HG02678 (cell line): ENCODE measurements at regions not wholly inside any gene's neighbourhood (a gene's known extent, or its start where the extent isn't known, plus 50 kb on each side); places are given as distances from the start of the nearest gene placed in this dataset.

ENCODE experiments used
- ATAC-seq: cut with Tn5 transposase; IDR thresholded peaks from one replicate; pipeline ENCODE4 v1.9.1; 2021; ENCODE audit warnings: mild to moderate bottlenecking, moderate library complexity; ENCODE audit not compliant: unreplicated experiment

DNA sequence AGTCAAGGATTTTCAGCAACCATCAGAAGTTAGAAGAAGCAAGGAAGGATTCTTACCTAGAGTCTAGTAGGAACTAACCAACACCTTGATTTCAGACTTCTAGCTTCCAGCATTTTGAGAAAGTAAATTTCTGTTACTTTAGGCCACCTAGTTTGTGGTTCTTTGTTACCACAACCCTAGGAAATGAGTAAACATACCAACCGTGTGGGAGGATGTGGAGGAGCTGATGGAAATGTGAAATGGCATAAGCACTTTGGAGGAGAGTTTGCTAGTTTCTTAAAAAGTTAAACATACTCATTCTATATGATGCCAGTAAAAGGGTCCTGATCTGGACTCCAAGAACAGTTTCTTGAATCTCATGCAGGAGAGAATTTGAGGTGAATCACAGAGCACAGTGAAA lies 679.4 kb downstream of the PDHA2 start:
- ATAC-seq = no peak

DNA sequence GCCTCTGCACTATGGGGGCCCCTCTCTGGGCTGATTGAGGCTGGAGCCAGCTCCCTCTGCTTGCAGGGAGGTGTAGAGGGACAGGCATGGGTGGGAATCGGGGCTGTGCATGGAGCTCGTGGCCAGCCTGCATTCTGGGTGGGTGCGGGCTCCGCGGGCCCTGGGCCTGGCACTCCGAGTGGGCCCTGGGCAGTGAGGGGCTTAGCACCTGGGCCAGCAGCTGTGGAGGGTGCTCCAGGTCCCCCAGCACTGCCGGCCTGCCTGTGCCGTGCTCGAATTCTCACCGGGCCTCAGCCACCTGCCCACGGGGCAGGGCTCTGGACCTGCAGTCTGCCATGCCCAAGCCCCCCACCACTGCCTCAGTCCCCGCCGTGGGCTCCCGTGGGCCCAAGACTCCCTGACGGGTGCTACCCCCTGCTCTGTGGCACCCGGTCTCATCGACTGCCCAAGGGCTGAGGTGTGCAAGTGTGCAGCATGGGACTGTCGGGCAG lies 681.2 kb downstream of the PDHA2 start:
- ATAC-seq = no peak

DNA sequence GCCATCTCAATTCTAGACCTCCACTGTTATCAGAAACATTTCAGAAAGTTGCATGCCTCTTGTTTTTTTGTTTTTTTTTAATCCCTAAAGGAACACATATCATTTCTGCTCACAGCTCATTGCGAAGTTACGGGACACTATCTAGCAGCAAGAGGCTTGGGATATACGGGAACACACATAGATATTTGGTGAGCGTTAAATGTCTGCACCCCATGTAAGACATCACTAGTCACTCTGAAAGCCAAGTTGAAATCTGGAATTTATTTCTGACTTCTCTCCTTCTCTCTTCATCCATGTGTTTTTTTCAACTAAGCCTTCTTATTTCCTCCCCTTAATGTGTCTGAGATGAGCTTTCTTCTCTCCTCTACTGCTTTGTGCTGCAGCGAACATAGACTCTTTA lies 683.7 kb downstream of the PDHA2 start:
- ATAC-seq = no peak

DNA sequence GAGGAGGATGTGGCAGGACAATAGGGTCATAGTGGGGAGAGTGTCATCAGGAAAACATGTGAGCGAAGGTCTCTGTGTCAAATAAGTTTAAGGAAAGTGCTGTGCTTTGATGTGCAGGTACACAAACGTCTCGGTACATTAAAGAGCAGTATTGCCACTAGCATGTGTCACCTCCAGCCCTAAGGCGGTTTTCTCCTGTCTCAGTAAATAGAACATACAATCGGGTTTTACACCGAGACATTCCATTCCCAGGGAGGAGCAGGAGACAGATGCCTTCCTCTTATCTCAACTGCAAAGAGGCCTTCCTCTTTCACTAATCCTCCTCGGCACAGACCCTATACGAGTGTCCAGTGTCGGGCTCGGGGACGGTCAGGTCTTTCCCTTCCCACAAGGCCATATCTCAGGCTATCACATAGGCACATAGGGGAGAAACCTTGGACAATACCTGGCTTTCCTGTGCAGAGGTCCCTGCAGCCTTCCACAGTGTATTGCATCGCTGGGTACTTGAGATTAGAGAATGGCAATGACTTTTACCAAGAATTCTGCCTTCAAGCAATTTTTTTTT lies 684.5 kb downstream of the PDHA2 start:
- no peak for ATAC-seq

DNA sequence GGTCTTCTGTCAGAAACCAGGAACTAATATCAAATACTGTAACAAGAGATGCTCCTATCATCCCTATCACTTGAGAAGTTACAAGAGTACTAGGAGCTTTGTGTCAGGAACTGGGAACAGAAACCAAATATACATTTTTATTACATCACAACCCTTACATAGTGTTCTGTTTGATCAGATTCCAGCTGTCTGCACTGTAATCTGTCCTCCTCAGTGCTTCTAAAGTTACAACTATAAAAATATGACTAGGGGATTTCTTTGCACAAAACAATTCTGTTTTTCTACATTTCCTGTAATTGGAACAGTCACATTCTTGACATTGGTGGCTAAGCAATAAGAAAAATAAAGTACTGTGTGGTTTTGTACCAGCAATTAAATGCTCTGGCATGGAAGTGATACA lies 686.0 kb downstream of the PDHA2 start:
- no peak for ATAC-seq

DNA sequence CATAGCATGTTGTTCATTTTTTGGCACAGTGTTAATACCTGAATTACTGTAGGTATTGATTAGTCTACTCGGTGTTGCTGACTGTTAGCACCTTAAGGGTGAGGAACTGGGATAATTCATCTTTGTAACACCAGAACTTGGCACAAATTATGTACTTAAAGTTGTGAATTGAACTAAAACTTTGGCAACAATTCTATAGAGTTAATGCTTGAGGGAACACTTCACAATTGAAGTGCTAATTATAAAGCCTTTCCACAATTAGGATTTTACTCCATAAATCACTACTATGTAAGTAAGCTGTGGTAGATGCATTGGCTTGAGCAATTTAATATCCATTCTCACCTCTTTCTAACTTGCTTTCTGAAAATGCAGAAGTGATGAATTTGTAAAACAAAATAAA lies 686.7 kb downstream of the PDHA2 start:
- ATAC-seq = no peak

DNA sequence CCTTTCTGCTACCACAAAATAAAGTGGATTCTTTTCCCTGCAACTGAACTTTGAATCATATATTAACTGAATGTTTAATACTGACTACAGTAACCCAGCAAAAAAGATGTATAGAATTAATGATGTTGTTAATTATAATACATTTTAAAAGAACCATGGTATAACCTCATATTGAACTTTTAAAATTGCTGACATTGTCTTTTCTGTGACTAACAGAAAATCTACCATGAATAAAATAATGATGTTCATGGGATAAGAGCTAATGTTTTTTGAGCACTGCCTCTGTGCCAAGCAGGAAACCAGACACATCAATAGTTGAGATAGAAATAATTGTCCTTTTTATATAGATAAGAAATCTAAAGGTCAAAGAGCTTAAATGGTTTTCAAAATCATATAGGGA lies 691.9 kb downstream of the PDHA2 start:
- ATAC-seq = no peak

DNA sequence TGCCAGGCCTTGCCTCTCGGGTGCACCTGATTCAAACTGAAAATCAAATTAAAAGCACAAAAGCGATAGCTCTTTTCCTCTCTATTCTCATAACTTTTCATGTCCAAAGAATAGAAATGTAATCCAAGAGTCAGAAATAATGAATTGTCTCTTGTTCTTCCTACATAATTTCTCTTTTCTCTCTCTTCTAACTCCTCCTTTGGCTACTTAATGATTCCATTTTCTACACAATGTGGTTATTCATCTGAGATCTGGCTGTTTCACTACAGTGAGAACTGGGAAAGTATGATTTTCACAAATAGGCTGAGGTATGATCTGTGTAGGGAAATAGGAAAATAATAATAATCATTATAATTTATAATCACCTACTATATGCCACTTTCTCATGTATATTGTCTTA lies 703.5 kb downstream of the PDHA2 start:
- no peak for ATAC-seq

DNA sequence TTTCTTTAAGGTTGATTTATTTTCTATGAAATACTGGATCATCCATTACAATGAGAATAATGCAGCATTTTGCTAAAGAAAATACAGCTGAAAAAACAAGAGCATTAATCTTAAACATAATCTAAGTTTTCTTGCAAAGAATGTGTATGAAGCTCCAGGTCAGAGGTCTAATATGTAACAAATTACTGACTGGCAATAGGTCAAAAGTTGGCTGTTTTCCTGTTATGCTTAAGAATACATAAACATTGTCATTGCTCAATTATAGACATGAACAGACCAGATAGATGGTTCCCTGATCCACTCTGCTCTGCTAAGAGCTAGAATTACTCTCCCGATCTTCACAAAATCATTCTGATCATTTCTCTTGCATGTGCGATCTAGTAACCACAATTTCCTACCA lies 718.6 kb downstream of the PDHA2 start:
- ATAC-seq = no peak

DNA sequence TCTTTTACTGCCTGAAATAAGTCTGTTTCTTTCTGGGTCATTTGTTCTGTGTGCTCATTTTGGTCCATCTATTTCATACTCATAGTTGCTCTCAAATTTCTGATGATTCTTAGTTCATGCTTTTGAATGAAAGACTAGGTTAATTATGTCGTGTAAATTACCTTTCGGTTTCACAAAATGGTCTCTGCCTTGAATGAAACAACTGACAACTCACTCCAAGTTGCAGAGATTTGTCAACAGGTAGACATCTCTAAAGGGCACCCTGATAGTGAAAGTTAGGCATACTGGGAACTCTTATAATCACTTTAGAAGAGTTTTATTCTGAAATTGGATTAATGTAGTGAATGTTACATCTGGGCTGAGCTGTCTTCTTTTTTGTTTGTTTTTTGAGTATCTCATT lies 726.9 kb downstream of the PDHA2 start:
- ATAC-seq = no peak

DNA sequence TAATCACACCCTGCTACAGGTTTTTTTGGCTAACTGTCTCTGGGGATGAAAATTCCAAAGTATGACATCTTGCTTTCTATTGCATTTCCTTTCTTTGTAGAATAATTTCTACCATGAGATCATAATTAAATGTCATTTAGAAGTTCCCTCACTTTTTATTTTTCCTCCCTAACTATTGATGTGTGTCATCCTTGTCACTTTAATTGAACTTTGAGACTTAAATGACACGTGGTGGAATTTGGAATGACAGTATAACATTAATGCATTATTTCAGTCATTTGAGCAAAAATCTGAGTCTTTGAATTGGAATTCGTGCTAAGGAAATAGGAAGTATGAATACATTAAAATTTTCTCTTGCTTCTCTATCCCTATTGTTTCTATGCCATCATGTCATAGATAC lies 745.4 kb downstream of the PDHA2 start:
- no peak for ATAC-seq

DNA sequence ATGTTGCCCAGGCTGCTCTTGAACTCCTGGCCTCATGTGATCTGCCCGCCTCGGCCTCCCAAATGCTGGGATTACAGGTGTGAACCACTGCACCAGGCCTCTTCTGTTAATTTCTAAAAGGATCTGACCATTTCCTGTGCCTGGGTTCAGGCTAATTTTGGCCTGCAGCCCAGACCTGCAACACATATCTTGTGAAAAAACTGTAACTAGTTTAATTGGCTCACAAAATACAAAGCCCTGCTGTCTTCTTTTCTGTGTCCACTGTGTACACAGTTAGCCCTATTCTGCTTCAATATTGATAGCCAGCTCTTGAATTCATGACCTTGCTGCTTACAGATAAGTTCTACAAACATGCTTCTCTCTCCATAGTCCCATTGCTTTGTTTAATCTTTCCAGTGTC lies 753.5 kb downstream of the PDHA2 start:
- no peak for ATAC-seq

DNA sequence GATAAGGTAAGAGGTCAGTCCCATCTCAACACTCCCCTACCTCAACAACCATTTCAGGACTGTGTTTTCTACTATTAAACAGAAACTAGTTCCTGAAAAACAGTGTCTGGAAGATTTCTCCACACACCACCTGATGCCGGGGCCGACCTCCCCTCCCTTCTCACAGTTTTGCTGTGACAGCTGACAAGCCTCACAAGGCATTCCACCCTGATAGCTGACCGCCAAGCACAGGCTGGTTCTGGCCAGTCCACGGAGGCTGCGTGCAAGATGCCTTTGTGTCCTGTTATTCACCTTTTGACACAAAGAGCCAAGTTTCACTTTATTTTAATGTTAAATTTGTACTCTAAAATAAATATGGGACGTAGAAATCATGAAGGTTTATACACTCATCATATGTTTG lies 758.6 kb downstream of the PDHA2 start:
- no peak for ATAC-seq

DNA sequence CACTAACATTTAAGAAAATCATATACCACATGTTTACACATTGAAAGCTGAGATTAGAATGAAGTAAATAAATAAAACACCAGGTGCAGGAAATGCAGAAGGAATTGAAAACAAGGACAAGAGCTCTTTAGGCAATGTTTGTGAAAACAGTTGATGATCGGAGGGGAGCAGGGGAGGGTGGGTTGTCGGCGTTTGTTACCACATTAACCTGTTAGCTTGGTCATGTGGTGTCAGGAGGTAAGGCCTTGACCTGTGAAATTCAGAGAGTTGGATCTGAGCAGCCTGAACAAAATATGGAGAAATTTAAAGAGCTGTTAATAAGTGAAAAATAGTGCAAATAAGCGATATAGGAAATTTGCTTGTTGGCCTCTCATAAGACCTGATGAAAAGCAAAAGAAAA lies 759.9 kb downstream of the PDHA2 start:
- ATAC-seq = no peak

DNA sequence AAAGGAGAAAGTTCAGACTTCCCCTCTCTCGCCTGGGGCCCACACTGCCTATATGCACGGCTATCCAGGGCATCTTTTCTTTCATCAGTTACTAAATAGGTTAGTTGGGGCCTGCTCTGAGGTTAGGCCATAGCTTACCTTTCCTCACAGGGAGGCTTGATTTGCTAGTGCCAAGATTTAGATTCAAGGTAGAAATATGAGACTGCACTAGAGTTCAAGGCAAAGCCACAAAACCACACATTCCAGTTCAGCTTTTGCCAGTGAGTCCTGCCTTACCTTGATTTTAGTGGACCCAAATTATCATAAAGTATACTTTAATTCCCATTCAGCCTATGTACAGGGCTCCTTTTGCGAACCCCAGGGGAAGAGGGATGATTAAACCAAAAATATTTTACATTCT lies 762.8 kb downstream of the PDHA2 start:
- no peak for ATAC-seq

DNA sequence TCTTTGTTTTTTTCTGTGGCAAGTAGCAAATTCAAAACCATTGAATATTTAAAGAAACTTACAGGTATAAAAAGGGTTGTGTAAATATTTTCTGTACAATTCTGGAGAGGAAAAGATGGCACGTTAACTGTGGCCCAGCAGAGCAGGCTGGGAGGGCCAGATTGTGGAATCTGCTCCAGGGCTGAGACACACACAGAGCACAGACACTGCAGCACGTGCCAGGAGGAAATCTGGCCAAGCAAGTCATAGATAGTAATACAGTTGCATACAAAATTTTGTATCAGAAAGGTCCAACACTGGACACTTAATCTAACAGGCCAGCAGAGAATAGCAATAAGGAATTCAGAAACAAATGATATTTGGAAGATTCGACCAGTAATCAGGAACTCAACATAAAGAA lies 763.7 kb downstream of the PDHA2 start:
- ATAC-seq = no peak

DNA sequence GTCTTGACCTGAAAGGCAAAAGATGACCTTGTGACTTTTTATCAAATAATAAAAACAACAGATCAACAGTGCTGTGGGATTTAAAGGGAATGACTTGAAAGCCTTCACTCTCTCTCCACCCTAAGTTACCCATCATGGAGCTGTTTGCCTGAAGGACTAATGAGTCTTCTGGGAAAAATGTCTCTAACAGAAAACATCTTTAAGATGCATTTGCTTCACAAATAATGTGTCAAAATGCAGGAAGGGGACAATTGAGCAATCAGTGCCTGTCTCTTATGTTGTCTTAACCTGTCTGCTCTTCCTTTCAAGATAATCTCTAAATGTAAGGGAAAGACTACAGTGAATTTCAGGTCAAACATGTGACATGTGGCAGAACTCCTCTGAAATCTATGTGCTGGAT lies 766.6 kb downstream of the PDHA2 start:
- ATAC-seq = no peak

DNA sequence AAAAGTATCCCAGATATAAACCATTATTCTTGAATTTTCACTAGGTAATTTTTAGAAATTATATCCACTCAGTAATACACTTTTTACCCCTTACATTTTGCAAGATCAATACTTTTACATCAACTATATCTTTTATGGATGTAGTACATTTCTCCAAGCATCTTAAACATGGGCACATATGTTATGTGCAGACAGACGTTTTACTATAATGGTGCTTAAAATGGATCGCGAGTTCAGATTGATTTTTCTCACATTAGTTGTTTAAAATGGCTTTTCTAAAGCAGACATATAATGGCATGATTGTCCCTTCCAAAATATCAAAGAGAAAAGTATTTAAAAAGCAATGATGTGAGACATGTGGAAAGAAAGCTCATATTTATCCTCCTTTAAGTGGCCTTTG lies 786.1 kb downstream of the PDHA2 start:
- ATAC-seq = no peak

DNA sequence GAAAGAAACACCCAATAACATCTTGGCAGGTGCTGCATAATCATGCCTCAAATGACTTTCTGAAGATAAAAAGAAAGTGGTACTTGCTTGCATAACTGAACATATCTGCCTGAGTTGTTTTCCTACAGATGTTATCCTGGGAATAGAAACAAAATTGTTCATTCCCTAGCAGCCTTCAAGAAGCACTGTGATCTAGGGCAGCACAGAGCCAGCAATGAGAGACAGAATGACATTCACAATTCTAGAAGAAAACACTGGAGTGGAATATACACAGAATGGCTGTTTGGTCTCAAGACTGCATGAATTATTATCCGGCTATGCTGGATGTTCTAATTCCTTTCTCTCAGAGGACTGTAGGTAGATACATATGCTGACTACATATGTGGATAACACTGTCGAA lies 790.9 kb downstream of the PDHA2 start:
- no peak for ATAC-seq

DNA sequence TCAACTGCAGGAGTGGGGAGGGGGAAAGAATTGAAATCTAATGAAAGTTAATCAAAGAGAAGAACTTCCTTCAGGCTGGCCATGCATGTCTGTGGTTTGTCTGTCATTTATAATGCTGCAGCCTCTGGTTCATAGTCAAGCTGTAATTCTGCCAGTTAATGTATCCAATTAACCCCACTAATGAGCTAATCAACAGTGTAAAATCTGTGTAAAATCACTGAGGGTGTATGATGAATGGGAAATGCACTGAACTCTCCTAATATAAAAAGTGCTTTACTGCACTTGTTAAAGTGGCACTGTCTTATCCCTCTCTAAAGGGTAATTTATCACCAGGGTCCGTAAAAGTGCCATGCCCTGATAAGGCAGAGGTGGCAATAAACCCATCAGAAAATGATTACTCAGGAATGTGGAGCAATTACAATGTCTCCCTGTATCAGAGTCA lies 798.1 kb downstream of the PDHA2 start:
- ATAC-seq = no peak

DNA sequence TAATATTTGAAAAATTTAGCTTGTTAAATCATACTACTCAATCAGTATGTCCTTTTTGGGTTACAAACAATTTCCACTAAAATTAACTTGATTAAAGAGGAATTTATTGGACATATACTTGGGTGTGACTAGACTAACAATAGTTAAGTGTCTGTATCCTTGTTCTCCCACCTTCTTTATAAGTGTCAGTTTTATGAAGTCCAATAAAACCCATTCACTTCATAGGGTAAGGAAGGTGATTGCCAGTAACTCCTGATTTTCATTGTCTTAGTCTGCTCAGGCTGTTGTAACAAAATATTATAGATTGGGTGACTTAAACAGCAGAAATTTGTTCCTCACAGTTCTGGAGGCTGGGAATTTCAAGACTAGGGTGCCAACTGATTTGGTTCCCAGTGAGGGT lies 800.0 kb downstream of the PDHA2 start:
- ATAC-seq = no peak

DNA sequence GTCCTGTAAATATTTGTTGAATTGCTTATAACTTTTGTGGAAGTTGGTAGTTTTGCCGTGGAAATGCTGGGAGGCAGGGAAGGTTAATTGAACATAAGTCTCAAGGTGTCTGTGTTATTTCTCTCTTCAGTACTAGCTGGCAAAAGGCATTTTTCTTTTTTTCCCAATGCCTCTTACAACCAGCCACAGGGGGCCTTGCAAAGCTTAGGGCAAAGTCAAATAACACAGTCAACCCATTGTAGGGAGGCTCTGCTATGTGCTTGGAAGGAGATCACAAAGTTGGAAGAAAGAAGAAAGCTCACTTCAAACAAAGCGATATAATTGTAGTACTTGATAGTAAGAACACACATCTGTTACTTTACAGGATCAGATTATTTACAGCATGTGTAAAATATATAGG lies 802.6 kb downstream of the PDHA2 start:
- ATAC-seq = no peak

DNA sequence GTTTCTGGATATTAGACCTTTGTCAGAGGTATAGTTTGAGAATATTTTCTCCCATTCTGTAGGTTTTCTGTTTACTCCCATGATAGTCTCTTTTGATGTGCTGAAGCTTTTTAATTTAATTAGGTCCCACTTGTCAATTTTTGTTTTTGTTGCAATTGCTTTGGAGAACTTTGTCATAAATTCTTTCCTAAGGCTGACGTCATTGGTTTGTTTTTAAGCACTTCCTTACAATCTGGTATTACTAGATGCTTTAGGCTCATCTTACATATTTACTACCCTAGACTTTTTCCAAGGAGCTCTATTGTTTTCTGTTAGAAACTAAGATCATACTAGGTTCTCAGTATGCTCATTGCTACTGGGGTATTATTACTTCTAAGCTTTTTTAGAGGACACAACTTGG lies 806.3 kb downstream of the PDHA2 start:
- ATAC-seq = no peak

DNA sequence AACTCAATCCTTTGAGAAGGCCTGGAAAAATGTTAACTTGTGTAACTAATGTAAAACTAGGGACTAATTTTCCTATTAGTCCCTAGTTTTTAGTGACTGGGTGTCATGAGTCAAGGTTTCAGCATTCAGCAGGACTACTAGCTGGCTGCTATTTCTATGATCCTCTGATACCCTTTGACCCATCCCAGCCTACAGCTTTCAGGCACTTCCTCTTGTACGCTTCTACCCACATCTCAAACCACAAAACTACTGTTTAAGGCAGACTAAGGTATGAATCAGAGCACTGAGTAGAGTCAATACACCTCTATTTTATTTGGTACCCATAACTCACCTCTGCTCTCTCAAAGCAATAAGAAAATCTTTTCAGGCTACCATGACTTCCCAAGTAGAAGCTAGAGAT lies 809.6 kb downstream of the PDHA2 start:
- no peak for ATAC-seq
